Erythroblast (primary cell): ENCODE measurements at regions not wholly inside any gene's neighbourhood (a gene's known extent, or its start where the extent isn't known, plus 50 kb on each side); places are given as distances from the start of the nearest gene placed in this dataset.

Experiments
- GATA1 ChIP-seq: IDR thresholded peaks from 2 replicates; pipeline ENCODE4 v1.6.1; 2011; ENCODE audit warnings: low read depth, mild to moderate bottlenecking, control low read depth, low read length, moderate library complexity
- POLR2A ChIP-seq: IDR thresholded peaks from 2 replicates; pipeline ENCODE4 v1.6.1; 2011; ENCODE audit warnings: mild to moderate bottlenecking, low read length

GRCh38 chr18:39550701-39551100 lies 1985.1 kb upstream of the CELF4 start:
- no peak for TF ChIP-seq POLR2A
- TF ChIP-seq GATA1 = no peak
